H1 (cell line): ENCODE measurements at regions not wholly inside any gene's neighbourhood (a gene's known extent, or its start where the extent isn't known, plus 50 kb on each side); places are given as distances from the start of the nearest gene placed in this dataset.

ENCODE experiments used
- CHD2 ChIP-seq: IDR thresholded peaks from 2 replicates; pipeline ENCODE4 v1.6.1; 2012; ENCODE audit warnings: low read length, improper control_type of control experiment
- CHD7 ChIP-seq: fragments of 300-600 bp; sonication (generic); IDR thresholded peaks from 2 replicates; pipeline ENCODE4 v1.7.1; 2012; ENCODE audit warnings: low read length, moderate library complexity, mild to moderate bottlenecking, inconsistent platforms; ENCODE audit not compliant: insufficient replicate concordance
- PHF8 ChIP-seq: fragments of 200-600 bp; sonication (generic); conservative IDR thresholded peaks from 2 replicates; pipeline ENCODE4 v1.7.1; 2012; ENCODE audit warnings: low read depth, mild to moderate bottlenecking, inconsistent platforms, low read length, moderate library complexity

GRCh38 chr14:101257551-101257950 lies 303.7 kb upstream of the DIO3 start (continued):
- no peak for TF ChIP-seq CHD7
- TF ChIP-seq CHD2, result no peak
- no peak for TF ChIP-seq PHF8
